Coronary artery (tissue), 2 donors: ENCODE measurements at regions not wholly inside any gene's neighbourhood (a gene's known extent, or its start where the extent isn't known, plus 50 kb on each side); places are given as distances from the start of the nearest gene placed in this dataset.

Source experiments
- DNase-seq: peaks from one replicate; pipeline ENCODE4 v3.0.0-alpha.2; 2017; ENCODE audit warnings: low spot score
- H3K27ac ChIP-seq, 2 donors: fragments of 200-600 bp; sonication (generic); one replicate each; pipeline ENCODE4 v1.5.1; 2016 to 2019
- H3K4me3 ChIP-seq: fragments of 200-600 bp; sonication (generic); 2 replicates; pipeline ENCODE4 v1.5.1; 2016; ENCODE audit warnings: mild to moderate bottlenecking, moderate library complexity
- CTCF ChIP-seq: fragments of 200-600 bp; sonication (generic); IDR thresholded peaks from one replicate; pipeline ENCODE4 v1.5.1; 2019; ENCODE audit warnings: antibody characterized with exemption

DNA sequence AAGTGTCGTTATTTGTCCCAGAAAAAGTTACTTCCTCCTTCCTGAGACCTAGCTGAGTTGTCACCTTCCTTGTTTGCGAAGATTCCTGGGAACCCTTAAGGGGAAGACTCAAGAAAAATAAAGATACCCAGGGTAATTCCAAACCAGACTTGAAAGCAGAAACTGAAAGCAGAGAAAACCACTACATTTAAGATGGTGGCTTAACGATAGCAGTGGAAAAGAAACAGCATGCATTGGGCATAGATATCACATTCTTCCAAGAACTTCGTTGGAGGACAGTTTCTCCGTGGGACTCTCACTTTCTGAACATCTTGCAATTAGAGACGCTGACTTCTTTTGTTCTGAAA is 89.1 kb downstream of the FAM76B start:
- H3K4me3 ChIP-seq: no peak overlapping the region
- no peak for TF ChIP-seq CTCF
- H3K27ac ChIP-seq: peak overlapping the region; percentile 30 to 73
- no peak for DNase-seq

GRCh38 chr11:95699631-95700470 is 89.7 kb downstream of the FAM76B start:
- H3K4me3 ChIP-seq: no peak overlapping the region
- DNase-seq: no peak
- H3K27ac ChIP-seq: peak overlapping the region; percentile 50 to 73
- TF ChIP-seq CTCF: no peak

DNA sequence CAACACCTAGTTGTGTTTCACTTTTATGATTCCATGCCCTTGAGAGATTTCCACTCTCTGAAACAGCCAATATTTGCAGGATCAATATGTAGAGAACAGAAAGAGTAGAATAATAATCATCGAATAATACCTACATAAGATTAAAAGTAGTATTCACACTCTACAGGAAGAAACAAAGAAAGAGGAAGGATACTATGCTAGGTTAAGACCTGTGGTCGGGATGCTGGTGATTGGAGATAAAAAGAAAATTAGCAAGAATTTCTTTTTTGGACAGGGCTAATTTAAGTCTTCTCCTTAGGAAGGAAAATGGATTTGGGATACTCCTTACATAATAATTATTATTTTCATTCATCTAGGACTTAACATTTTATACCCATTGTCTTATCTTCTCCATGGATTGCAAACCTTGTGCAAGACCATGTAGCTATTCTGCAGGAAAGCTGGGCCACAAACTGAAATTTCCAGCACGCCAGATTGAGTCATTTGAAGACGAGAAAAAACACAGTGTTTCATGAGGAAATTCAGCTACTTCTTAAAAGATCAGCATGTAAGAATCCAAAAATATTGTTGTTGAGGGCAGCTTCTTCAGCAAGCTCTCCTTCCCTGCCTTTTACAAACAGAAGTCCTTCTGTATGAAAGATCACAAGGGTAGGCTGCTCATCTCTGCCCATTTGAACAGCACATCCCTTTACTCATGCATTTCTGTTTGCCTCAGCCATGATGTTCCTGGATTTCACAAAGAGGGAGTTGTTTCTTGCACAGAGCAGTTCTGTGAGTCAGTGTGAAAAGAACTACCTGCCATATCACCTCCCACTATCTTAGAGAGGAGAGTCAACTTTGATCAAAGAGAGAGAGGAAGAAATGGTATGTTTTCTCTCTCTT is 90.7 kb downstream of the FAM76B start:
- no peak for DNase-seq
- Histone ChIP-seq H3K27ac (peak overlapping the region; percentile 50 to 73), H3K4me3 (no peak overlapping the region)
- no peak for TF ChIP-seq CTCF

DNA sequence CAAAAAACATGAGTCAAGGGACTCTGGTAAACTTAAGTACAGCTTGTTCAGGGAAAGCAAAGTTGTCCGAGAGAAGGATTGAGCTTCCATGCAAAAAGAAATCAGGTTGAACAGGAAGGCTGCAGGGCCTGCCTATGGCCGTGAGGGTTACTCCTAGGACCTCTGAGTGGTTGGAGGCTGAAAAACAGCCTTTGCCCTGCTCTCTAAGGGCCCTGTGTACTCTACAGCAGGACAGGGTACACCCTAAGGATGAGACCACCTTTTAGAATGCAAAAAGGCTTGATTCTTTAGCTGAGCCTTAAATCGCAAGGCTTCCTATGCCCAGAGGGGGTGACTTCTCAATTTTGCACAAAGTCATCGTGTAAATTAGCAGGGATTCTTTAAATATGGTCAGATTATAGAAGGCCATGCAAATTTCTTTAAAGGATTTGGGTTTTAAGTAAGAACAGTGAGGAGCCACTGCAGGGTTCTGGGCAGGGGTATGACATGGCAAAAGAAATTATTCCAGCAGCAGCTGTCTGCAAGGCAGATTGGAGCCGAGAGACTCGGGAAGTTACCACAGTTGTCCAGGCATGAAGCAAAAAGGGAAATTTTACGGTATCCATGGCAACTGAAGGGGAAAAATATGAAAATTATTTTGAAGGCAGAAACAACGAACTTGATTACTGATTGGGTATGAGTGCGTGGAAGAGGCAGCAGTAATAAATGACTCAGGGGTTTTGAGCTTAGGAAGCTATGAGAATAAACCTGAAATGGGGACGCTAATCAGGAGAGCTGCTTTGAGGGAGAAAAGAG is 91.8 kb downstream of the FAM76B start:
- DNase-seq: no peak
- no peak overlapping the region for H3K4me3 ChIP-seq
- H3K27ac ChIP-seq: peak overlapping the region in 1 of 2 donors; percentile 73
- TF ChIP-seq CTCF: no peak

GRCh38 chr11:95695181-95695580 is 94.4 kb downstream of the FAM76B start:
- Histone ChIP-seq H3K4me3 (no peak overlapping the region), H3K27ac (no peak overlapping the region)
- DNase-seq: no peak
- no peak for TF ChIP-seq CTCF

- H3K4me3 ChIP-seq: no peak overlapping the region
- no peak for TF ChIP-seq CTCF
- no peak overlapping the region for H3K27ac ChIP-seq
- DNase-seq: no peak
These were observed 96.3 kb downstream of the FAM76B start for GRCh38 chr11:95693298-95693697.
